A172 (cell line): ENCODE measurements at regions not wholly inside any gene's neighbourhood (a gene's known extent, or its start where the extent isn't known, plus 50 kb on each side); places are given as distances from the start of the nearest gene placed in this dataset.
A peak's percentile ranks its signal among the peaks of the same experiment; 100 is the strongest.

Source experiments
- DNase-seq: peaks from one replicate; pipeline ENCODE4 v3.0.0-alpha.2; 2015; ENCODE audit warnings: low spot score

DNA sequence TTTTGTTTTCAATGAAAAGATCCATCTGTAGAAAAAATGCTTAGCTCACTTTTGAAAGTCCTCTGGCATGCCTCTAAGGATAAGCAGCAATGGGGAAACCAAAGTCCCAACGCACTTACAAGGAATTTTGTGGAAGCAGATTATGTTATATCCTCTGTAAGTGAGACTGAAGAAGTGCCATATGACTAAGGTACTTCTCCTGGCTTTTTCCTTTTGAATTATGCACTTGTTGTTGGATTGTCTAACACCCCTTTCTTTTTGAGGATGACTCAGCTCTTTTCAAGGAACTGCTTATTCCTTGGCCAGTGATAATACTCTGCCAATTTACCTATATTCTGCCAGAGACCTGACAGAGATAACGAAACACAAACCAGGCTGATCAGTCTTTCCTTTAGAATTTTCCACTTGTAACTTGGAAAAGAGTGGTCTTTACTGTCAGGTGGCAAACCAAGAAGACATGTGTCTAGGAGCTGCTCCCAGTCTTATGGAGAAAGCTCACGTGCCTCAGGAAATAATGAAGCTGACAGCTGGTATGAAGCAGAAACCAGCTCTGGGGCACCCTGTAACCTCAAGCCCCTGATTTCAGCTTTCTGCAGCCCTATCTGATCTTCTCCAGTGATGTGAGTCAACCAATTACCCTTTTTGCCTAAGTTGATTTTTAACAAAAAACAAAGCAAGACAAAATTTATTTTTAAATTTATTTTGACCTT lies 290.8 kb upstream of the FBXL7 start:
- peak; percentile 17 for DNase-seq

- no peak for DNase-seq
Observed at GRCh38 chr5:15206133-15206532, 293.8 kb upstream of the FBXL7 start.

DNA sequence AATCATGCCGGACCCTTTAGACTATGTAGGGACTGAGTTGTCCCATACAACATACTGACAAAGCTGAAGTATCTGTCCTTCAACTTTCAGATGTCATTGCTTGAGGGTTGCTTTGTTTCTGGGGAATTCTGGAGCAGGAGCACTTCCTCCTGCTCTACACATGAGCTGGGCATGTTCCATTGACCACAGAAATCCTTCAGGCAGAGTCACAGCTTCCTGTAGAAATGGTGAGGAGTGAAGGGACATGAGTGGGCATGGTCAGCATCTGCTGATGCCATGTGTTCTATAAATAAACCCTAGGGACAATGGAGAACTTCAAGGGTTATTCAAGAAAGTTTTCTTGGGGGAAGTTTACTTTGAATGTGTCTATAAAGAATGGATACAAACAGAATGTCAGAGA lies 296.6 kb upstream of the FBXL7 start:
- DNase-seq, result peak; percentile 53

GRCh38 chr5:15191012-15191411 lies 309.0 kb upstream of the FBXL7 start:
- no peak for DNase-seq

- no peak for DNase-seq
Observed at GRCh38 chr5:15183520-15183919, 311.9 kb upstream of the ANKH start.

DNA sequence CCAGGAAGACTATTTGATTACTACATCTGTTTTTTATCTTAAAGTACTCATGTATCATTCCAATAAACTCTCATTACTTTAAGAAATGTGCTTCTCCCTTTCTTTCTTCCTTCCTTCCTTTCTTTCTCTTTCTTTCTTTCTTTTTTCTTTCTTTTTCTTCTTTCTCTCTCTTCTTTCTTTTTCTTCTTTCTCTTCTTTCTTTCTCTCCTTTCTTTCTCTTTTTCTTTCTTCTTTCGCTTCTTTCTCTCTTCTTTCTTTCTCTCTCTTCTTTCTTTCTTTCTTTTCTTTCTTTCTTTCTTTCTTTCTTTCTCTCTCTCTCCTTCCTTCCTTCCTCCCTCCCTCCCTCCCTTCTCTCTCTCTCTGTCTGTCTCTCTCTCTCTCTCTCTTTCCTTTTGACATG lies 298.6 kb upstream of the ANKH start:
- DNase-seq, result no peak

DNA sequence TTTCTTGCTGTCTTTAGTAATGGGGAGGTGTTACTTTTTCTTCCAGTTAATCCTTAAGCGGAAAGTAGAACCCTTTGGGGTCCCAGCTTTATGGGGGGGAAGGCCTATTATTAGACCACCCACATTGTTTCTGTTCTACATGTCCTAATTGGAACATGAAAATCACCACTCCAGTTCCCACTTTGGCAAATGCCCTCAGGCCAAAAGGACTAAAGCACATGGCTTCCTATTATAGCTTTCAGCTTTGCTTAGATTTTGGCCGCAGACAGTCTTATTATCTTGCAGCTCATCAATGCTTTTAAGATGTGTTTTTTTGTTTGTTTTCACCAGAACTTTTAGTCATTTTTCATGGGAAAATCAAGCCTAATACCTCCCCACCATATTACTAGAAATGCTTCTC lies 296.8 kb upstream of the ANKH start:
- no peak for DNase-seq

DNA sequence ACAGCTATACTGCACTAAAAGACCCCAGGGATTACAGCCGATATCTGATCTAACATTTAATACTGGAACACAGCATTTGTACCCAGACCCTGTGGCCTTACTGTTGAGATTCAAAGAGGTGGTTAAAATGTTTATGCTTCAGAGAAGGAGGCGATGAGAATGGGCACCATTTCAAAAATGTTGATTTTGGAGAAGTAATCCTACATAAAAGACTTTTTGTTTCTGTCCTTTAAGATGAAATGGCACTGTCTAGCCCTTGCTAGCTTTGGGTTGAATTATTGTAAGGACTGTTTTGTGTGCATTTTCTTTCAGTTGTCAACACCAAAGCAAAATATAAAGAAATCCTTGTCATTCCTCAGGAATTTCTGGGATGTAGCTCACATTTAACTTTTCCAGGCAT lies 288.5 kb upstream of the ANKH start:
- DNase-seq, result no peak

- DNase-seq, result no peak
Observed at GRCh38 chr5:15159606-15160005, 288.0 kb upstream of the ANKH start.

- DNase-seq, result no peak
Observed at GRCh38 chr5:15142458-15142857, 270.9 kb upstream of the ANKH start.

GRCh38 chr5:15137414-15137813 lies 265.8 kb upstream of the ANKH start:
- DNase-seq, result no peak

DNA sequence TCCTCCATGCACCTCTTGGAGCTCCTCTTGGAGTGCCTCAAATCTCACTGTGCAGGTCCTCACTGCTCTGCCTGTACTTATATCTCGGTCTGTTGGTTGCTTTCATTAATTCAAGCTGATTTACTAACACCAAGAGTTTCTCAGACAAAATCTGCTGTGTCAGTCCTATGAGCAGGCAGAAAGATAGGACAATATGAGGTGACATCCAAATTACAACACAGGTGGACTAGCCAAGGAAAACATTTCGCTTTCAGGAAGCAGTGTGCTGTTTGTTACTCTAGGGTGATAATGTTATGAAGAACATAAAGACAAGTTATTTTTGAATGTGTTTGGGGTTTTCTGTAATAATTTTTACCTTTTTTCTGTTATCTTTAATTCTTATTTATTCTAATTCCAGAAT lies 264.1 kb upstream of the ANKH start:
- no peak for DNase-seq

DNA sequence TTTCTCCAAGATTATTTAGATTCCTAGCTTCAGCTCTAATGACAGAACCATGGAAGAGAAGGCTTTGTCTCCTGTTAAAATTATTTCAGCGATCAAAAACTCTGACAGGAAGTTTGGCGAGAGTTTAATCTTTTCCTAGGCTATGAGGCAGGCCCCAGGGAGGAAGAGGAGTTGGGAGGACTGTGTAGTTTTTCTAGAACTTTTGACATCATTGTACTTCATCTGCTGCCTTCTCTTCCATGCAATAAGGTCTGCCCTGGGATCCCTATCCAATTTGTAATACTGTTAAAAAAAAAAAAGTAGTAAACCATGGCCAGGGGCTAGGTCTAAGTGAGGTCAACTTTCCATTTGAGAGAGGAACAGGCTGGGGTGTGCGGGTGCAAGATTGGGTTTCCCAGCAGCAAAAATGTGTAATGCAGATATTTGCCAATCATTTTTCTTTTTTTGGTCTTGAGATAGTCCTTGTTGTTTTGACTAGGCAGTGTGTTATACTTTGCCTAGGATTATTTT lies 261.9 kb upstream of the ANKH start:
- DNase-seq, result no peak

- no peak for DNase-seq
Observed at GRCh38 chr5:15132816-15133405, 261.3 kb upstream of the ANKH start.

GRCh38 chr5:15131909-15132308 lies 260.3 kb upstream of the ANKH start:
- no peak for DNase-seq

- no peak for DNase-seq
Observed at GRCh38 chr5:15124871-15125568, 253.4 kb upstream of the ANKH start.

DNA sequence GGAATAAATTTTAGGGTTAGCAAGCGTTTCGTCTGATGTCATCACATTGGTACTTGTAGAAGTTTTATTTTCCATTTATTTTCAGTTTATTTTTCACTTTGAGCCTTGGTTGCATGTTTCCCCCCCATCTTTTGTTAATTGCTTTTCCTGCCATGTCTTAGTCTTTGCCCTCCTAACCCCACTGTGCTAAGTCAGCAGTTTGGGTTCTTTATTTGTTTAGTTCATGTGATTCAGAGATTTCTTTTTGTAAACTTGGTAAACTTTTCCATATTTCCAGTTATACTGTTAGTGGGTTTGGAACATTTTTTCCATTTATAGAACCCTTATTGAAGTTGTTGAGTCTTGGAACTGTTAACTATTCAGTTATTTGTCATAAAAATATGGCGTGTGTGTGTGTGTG lies 252.9 kb upstream of the ANKH start:
- no peak for DNase-seq

GRCh38 chr5:15117688-15118087 lies 246.1 kb upstream of the ANKH start:
- DNase-seq, result no peak

DNA sequence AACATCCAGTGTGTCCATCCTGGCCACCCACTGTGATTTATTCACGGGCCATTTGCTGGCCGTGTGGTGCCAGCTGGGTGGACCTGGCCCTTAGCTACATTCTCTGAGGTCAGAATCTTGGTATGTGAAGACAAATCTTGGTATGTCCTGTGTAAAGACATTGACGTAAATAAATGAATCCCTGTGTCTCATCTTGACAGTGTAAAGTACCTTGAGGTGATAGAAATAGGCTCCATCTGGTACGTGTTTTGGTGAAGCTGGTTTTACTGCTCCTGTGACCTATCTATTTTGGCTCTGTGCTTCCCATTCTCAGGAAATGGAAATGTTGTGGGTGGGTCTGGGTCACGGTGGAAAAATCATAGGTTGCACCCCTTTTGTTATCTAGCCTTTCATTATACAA lies 245.4 kb upstream of the ANKH start:
- peak; percentile 5 for DNase-seq

DNA sequence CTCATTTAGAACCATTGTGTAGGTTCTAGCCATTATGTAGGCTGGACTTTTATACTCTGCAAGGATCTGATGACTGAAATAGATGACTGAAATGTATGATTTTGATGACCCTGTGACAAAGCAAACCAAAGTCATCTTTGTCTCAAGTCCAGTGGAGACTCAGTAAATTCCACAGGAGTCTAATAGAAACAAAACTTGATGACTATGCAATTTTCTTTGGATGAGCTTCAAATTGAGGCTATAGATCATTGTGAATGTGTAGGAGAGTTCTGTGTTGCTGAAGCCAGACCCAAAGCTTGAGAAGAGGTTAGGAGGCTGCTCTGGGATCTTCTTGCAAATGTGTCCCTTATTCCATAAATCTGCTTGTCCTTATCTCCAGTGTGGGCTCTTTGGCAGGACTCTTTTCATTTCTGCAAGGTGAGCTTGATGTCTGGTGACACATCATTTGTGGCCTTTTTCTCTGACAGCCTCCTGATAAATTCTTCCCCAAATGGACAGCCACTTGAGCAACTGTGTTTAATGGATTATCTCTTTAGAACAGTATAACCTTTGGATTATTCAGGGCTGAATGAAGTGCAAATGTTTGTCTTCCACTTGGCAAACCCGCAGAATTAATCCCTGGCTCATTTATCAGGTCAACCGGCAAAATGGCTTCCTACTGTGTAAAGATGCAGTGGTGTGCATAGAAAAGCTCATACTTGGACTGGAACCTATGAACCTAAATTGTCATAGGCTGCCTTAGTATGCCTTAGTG lies 235.1 kb upstream of the ANKH start:
- DNase-seq, result no peak

GRCh38 chr5:15105799-15106393 lies 234.3 kb upstream of the ANKH start:
- DNase-seq, result peak; percentile 64

DNA sequence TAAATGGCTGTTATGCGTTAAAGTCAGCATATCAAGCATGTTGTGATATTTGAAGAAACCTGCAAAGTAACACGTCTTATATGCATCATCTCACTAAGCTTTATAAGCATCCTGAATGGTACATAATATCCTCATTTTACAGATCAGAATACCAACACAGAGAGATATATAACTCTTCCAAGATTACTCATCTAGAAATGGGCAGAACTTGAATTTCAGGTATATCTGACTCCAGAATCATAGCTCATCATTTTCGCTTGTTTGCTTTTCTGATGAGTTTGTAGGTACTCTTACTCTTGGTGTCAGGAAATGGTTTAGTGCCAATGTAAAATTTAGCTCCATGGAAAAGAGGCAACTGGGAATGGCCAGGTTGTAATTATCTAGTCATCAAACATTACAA lies 232.3 kb upstream of the ANKH start:
- DNase-seq, result no peak
